BLaER1 (cell line): ENCODE measurements at regions not wholly inside any gene's neighbourhood (a gene's known extent, or its start where the extent isn't known, plus 50 kb on each side); places are given as distances from the start of the nearest gene placed in this dataset.

Experiments
- H3K27ac ChIP-seq: shearing (Covaris generic); formaldehyde crosslinking; 2 replicates; pipeline ENCODE4 v1.8.1; 2022
- H3K27me3 ChIP-seq: shearing (Covaris generic); formaldehyde crosslinking; 2 replicates; pipeline ENCODE4 v1.8.1; 2022
- H3K36me3 ChIP-seq: shearing (Covaris generic); formaldehyde crosslinking; 2 replicates; pipeline ENCODE4 v1.8.1; 2022
- H3K4me1 ChIP-seq: shearing (Covaris generic); formaldehyde crosslinking; 2 replicates; pipeline ENCODE4 v1.8.1; 2022
- H3K4me2 ChIP-seq: shearing (Covaris generic); formaldehyde crosslinking; 2 replicates; pipeline ENCODE4 v1.8.1; 2022
- H3K4me3 ChIP-seq: shearing (Covaris generic); formaldehyde crosslinking; 2 replicates; pipeline ENCODE4 v1.8.1; 2022
- H3K9ac ChIP-seq: shearing (Covaris generic); formaldehyde crosslinking; 2 replicates; pipeline ENCODE4 v1.8.1; 2022
- H3K9me3 ChIP-seq: shearing (Covaris generic); formaldehyde crosslinking; 2 replicates; pipeline ENCODE4 v1.8.1; 2022
- H4K20me1 ChIP-seq: shearing (Covaris generic); formaldehyde crosslinking; 2 replicates; pipeline ENCODE4 v1.8.1; 2022
- Cebpa-rat ChIP-seq: shearing (Covaris generic); IDR thresholded peaks from 2 replicates; pipeline ENCODE4 v1.8.1; 2022

GRCh38 chr16:17801068-17801467 lies 330.3 kb upstream of the XYLT1 start:
- Histone ChIP-seq H4K20me1 (no peaks in the 10 kb centered on the region), H3K27me3 (no peaks in the 10 kb centered on the region), H3K4me2 (no peak overlapping the region), H3K4me1 (no peaks in the 10 kb centered on the region), H3K4me3 (no peak overlapping the region), H3K9ac (no peak overlapping the region), H3K9me3 (no peaks in the 10 kb centered on the region), H3K36me3 (no peaks in the 10 kb centered on the region), H3K27ac (no peak overlapping the region)
- TF ChIP-seq Cebpa-rat = no peak

DNA sequence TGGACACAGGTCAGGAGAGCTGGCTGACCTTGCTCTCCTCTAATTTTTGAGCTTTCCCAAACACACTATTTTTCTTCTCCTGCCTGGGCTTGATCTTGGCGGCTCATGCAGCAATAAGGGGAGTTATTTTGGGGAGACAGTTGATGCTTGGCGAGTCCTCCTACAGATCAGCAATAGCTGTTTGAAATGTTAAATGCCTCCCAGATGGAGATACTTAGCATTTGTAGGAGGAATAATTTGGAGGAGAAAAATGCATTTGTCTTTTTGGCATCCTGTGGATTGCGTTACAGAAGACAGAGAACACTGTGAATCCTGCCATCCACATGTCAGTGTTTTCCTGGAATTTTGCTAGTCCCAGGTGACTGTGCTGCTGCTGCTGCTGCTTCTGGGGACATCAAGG lies 328.0 kb upstream of the XYLT1 start:
- Histone ChIP-seq H3K27me3 (no peaks in the 10 kb centered on the region), H3K9ac (no peak overlapping the region), H3K9me3 (no peaks in the 10 kb centered on the region), H3K27ac (no peak overlapping the region), H4K20me1 (no peaks in the 10 kb centered on the region), H3K4me1 (no peaks in the 10 kb centered on the region), H3K4me2 (no peak overlapping the region), H3K4me3 (no peak overlapping the region), H3K36me3 (no peaks in the 10 kb centered on the region)
- TF ChIP-seq Cebpa-rat = no peak

DNA sequence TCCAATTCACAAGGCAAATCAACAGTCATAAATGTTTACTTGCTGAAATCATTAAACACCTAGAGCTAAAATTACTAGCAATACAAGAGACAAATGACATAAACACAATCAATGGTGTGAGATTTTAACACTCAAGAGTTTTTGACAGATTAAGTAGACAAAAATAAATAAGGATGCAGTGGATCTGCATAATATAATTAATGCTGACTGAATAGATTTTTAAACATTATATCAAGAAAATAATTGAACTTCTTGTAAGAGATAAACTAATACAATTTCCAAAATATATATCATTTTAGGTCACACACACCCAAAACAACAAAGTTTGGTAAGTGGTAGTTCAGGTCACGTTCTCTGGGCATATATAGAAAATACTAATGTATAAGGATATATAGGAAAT lies 322.6 kb upstream of the XYLT1 start:
- no peaks in the 10 kb centered on the region for H4K20me1 ChIP-seq
- H3K4me3 ChIP-seq = no peak overlapping the region
- H3K9me3 ChIP-seq = no peaks in the 10 kb centered on the region
- H3K27me3 ChIP-seq = no peaks in the 10 kb centered on the region
- no peaks in the 10 kb centered on the region for H3K4me1 ChIP-seq
- H3K36me3 ChIP-seq = no peaks in the 10 kb centered on the region
- no peak overlapping the region for H3K9ac ChIP-seq
- H3K4me2 ChIP-seq = no peak overlapping the region
- no peak overlapping the region for H3K27ac ChIP-seq
- no peak for TF ChIP-seq Cebpa-rat

DNA sequence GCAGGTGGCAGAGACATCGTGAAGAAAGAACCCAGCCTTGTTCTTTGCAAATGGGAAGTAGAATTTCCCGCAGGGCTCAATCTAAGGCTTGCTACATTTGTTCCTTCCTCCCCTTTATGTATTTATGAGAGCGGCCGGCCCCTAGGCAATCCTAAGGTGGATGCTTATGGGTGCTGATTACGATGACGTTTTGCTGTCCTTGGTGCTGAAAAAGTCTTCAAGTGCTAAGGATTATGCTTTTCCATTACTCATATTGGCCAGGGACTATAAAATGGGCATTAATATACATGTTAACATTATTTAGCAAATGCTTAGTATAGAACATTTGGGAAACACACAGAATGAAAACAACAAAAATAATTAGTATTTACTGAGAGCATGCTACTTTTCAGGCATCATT lies 313.3 kb upstream of the XYLT1 start:
- Histone ChIP-seq H4K20me1 (no peaks in the 10 kb centered on the region), H3K27me3 (no peaks in the 10 kb centered on the region), H3K27ac (no peak overlapping the region), H3K4me1 (no peaks in the 10 kb centered on the region), H3K36me3 (no peaks in the 10 kb centered on the region), H3K9ac (no peak overlapping the region), H3K4me3 (no peak overlapping the region), H3K4me2 (no peak overlapping the region), H3K9me3 (no peaks in the 10 kb centered on the region)
- TF ChIP-seq Cebpa-rat = no peak

DNA sequence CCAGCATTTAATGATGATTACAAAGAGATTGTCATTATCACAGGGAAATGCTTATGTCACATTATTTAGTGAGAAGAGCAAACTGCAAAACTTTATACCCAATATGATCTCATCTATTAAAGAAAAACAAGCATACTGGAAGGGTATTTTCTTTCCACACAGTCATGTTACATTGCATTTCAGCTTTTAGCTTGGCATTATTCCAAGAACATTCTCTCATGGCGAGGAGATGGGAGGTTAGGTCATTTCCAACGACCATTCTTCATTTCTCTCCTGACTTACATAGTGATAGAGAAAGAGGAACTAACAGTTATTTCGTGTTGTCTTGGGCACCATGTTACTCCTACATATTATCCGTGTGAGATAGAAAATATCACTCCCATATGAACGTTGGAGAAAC lies 309.4 kb upstream of the XYLT1 start:
- H3K27ac ChIP-seq = no peak overlapping the region
- H3K4me2 ChIP-seq = no peak overlapping the region
- no peak overlapping the region for H3K4me3 ChIP-seq
- no peaks in the 10 kb centered on the region for H4K20me1 ChIP-seq
- no peaks in the 10 kb centered on the region for H3K27me3 ChIP-seq
- H3K36me3 ChIP-seq = no peaks in the 10 kb centered on the region
- no peak overlapping the region for H3K9ac ChIP-seq
- H3K4me1 ChIP-seq = no peaks in the 10 kb centered on the region
- no peaks in the 10 kb centered on the region for H3K9me3 ChIP-seq
- no peak for TF ChIP-seq Cebpa-rat

- Histone ChIP-seq H3K9ac (no peak overlapping the region), H3K9me3 (no peaks in the 10 kb centered on the region), H4K20me1 (no peaks in the 10 kb centered on the region), H3K4me3 (no peak overlapping the region), H3K4me1 (no peaks in the 10 kb centered on the region), H3K27me3 (no peaks in the 10 kb centered on the region), H3K36me3 (no peaks in the 10 kb centered on the region), H3K4me2 (no peak overlapping the region), H3K27ac (no peak overlapping the region)
- no peak for TF ChIP-seq Cebpa-rat
Measured at GRCh38 chr16:17777408-17777863, 306.7 kb upstream of the XYLT1 start.

DNA sequence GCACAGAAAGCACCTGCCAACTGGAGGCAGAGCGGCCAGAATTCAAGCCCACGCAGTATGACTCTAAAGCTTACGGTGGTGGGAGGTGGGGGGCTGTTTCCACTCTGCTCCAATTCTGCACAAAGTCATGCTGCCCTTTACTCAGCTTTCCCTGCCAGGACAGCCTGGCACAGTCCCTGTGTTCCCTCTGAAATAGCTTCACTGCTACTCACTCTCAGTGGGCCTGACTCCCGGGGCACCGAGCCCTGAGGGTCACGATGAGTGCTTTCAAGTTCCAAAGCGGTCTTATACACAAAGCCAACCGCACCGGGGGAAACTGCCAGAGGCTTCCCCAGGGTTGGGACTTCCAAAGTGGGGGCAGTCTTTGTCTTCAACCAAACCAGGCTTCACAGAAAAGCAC lies 306.1 kb upstream of the XYLT1 start:
- no peaks in the 10 kb centered on the region for H3K9me3 ChIP-seq
- H3K4me2 ChIP-seq = no peak overlapping the region
- H3K27ac ChIP-seq = no peak overlapping the region
- H3K4me3 ChIP-seq = no peak overlapping the region
- H3K9ac ChIP-seq = no peak overlapping the region
- H3K27me3 ChIP-seq = no peaks in the 10 kb centered on the region
- TF ChIP-seq Cebpa-rat = no peak
- no peaks in the 10 kb centered on the region for H3K36me3 ChIP-seq
- H3K4me1 ChIP-seq = no peaks in the 10 kb centered on the region
- no peaks in the 10 kb centered on the region for H4K20me1 ChIP-seq

- no peaks in the 10 kb centered on the region for H3K9me3 ChIP-seq
Measured at GRCh38 chr16:17776465-17776864, 305.7 kb upstream of the XYLT1 start.

GRCh38 chr16:17775061-17775460 lies 304.3 kb upstream of the XYLT1 start:
- H3K9me3 ChIP-seq = no peaks in the 10 kb centered on the region
- no peak overlapping the region for H3K27ac ChIP-seq
- H3K4me1 ChIP-seq = no peaks in the 10 kb centered on the region
- H3K27me3 ChIP-seq = no peaks in the 10 kb centered on the region
- no peaks in the 10 kb centered on the region for H4K20me1 ChIP-seq
- no peak overlapping the region for H3K4me2 ChIP-seq
- H3K4me3 ChIP-seq = no peak overlapping the region
- no peak overlapping the region for H3K9ac ChIP-seq
- TF ChIP-seq Cebpa-rat = no peak
- H3K36me3 ChIP-seq = no peaks in the 10 kb centered on the region

More at GRCh38 chr16:17776465-17776864, 305.7 kb upstream of the XYLT1 start:
- Histone ChIP-seq H3K27ac (no peak overlapping the region), H3K4me1 (no peaks in the 10 kb centered on the region), H3K4me3 (no peak overlapping the region), H3K27me3 (no peaks in the 10 kb centered on the region), H3K36me3 (no peaks in the 10 kb centered on the region), H3K4me2 (no peak overlapping the region), H3K9ac (no peak overlapping the region), H4K20me1 (no peaks in the 10 kb centered on the region)
- no peak for TF ChIP-seq Cebpa-rat

GRCh38 chr16:17773698-17774101 lies 302.9 kb upstream of the XYLT1 start:
- Histone ChIP-seq H3K27ac (no peak overlapping the region), H3K4me1 (no peaks in the 10 kb centered on the region)

GRCh38 chr16:17770104-17770503 lies 299.3 kb upstream of the XYLT1 start:
- H4K20me1 ChIP-seq = no peaks in the 10 kb centered on the region
- H3K27ac ChIP-seq = no peak overlapping the region
- no peaks in the 10 kb centered on the region for H3K36me3 ChIP-seq
- no peak overlapping the region for H3K9ac ChIP-seq
- H3K4me2 ChIP-seq = no peak overlapping the region
- H3K27me3 ChIP-seq = no peaks in the 10 kb centered on the region
- no peaks in the 10 kb centered on the region for H3K4me1 ChIP-seq
- H3K9me3 ChIP-seq = no peaks in the 10 kb centered on the region
- no peak overlapping the region for H3K4me3 ChIP-seq
- no peak for TF ChIP-seq Cebpa-rat

More at GRCh38 chr16:17773698-17774101, 302.9 kb upstream of the XYLT1 start:
- Histone ChIP-seq H3K27me3 (no peaks in the 10 kb centered on the region), H3K9me3 (no peaks in the 10 kb centered on the region), H3K4me2 (no peak overlapping the region), H4K20me1 (no peaks in the 10 kb centered on the region), H3K36me3 (no peaks in the 10 kb centered on the region), H3K4me3 (no peak overlapping the region), H3K9ac (no peak overlapping the region)
- no peak for TF ChIP-seq Cebpa-rat
